ENCODE measurements at regions not wholly inside any gene's neighbourhood (a gene's known extent, or its start where the extent isn't known, plus 50 kb on each side); places are given as distances from the start of the nearest gene placed in this dataset.
"Not testable (repeated sequence)": the region's sequence is repeated elsewhere in the genome, so short reads cannot be mapped to it uniquely, and the experiment has no call there.

DNA sequence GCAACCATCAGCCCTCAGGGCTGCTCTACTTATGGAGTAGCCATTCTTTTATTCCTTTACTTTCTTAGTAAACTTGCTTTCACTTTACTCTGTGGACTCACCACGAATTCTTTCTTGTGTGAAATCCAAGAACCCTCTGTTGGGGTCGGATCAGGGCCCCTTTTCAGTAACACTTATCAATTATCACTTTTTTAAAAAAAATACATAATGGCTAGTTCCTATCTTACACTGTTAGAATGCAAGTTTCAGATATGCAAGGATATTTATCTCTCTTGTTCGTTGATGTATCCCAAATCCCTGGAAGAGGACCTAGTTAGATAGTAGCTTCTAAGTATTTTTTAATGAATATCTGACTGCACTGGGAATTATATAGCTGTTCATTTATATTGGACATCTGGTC, 56.0 kb upstream of the BDP1 start:
- CTCF ChIA-PET; H3K9me3 Mint-ChIP-seq (ENCODE audit: unreplicated experiment); DNase-seq (ENCODE audit: unreplicated experiment); H3K36me3 Mint-ChIP-seq (ENCODE audit: insufficient read depth, unreplicated experiment); POLR2A ChIA-PET; H3K4me3 Mint-ChIP-seq (ENCODE audit: unreplicated experiment); H3K27ac Mint-ChIP-seq (ENCODE audit: low read depth, unreplicated experiment); BruUV-seq (replicated peaks); intact Hi-C loops (cut with micrococcal nuclease); H3K4me1 Mint-ChIP-seq (ENCODE audit: insufficient read depth, unreplicated experiment): not testable (repeated sequence)
- H3K27me3 Mint-ChIP-seq (ENCODE audit: insufficient read depth, unreplicated experiment) = peaks cover 78% of the 10 kb centered on the region

DNA sequence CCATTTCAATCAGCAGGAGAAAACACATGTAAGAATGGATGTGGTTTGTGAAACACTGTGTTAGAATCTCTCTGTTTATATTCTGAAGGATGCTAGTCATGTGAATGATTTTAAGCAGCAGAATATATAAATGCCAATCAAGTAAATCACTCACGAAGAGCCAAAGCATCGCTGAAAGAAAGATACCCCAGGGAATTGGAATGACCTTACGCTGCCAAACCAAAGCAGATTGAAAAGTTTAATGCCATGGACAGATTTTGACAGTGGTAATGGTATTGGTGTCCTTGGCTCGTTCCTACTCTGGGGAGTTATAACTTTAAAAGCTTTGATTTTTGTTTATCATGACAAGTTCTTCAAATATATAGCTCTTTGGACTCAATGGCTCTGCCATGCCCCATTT, 54.8 kb upstream of the BDP1 start:
- DNase-seq (ENCODE audit: unreplicated experiment); H3K4me1 Mint-ChIP-seq (ENCODE audit: insufficient read depth, unreplicated experiment); H3K27ac Mint-ChIP-seq (ENCODE audit: low read depth, unreplicated experiment); CTCF ChIA-PET; BruUV-seq (replicated peaks); intact Hi-C loops (cut with micrococcal nuclease); H3K4me3 Mint-ChIP-seq (ENCODE audit: unreplicated experiment); H3K9me3 Mint-ChIP-seq (ENCODE audit: unreplicated experiment); H3K36me3 Mint-ChIP-seq (ENCODE audit: insufficient read depth, unreplicated experiment); POLR2A ChIA-PET: not testable (repeated sequence)
- H3K27me3 Mint-ChIP-seq (ENCODE audit: insufficient read depth, unreplicated experiment) = peaks cover 77% of the 10 kb centered on the region

- H3K27ac Mint-ChIP-seq (ENCODE audit: low read depth, unreplicated experiment); H3K4me1 Mint-ChIP-seq (ENCODE audit: insufficient read depth, unreplicated experiment); H3K4me3 Mint-ChIP-seq (ENCODE audit: unreplicated experiment); intact Hi-C loops (cut with micrococcal nuclease); H3K36me3 Mint-ChIP-seq (ENCODE audit: insufficient read depth, unreplicated experiment); H3K9me3 Mint-ChIP-seq (ENCODE audit: unreplicated experiment); DNase-seq (ENCODE audit: unreplicated experiment); CTCF ChIA-PET; POLR2A ChIA-PET; BruUV-seq (replicated peaks): not testable (repeated sequence)
- H3K27me3 Mint-ChIP-seq (ENCODE audit: insufficient read depth, unreplicated experiment) = peaks cover 77% of the 10 kb centered on the region
Observed at GRCh38 chr5:71401150-71401549, 54.3 kb upstream of the BDP1 start.

- H3K27ac Mint-ChIP-seq (ENCODE audit: low read depth, unreplicated experiment); DNase-seq (ENCODE audit: unreplicated experiment); H3K4me3 Mint-ChIP-seq (ENCODE audit: unreplicated experiment); H3K9me3 Mint-ChIP-seq (ENCODE audit: unreplicated experiment); BruUV-seq (replicated peaks); POLR2A ChIA-PET; intact Hi-C loops (cut with micrococcal nuclease); H3K36me3 Mint-ChIP-seq (ENCODE audit: insufficient read depth, unreplicated experiment); H3K4me1 Mint-ChIP-seq (ENCODE audit: insufficient read depth, unreplicated experiment); CTCF ChIA-PET: not testable (repeated sequence)
- H3K27me3 Mint-ChIP-seq (ENCODE audit: insufficient read depth, unreplicated experiment) = peaks cover 77% of the 10 kb centered on the region
Observed at GRCh38 chr5:71401564-71401963, 53.9 kb upstream of the BDP1 start.

GRCh38 chr5:71404441-71404840, 51.0 kb upstream of the BDP1 start:
- H3K4me3 Mint-ChIP-seq (ENCODE audit: unreplicated experiment); BruUV-seq (replicated peaks); POLR2A ChIA-PET; H3K9me3 Mint-ChIP-seq (ENCODE audit: unreplicated experiment); H3K27ac Mint-ChIP-seq (ENCODE audit: low read depth, unreplicated experiment); CTCF ChIA-PET; H3K36me3 Mint-ChIP-seq (ENCODE audit: insufficient read depth, unreplicated experiment); H3K4me1 Mint-ChIP-seq (ENCODE audit: insufficient read depth, unreplicated experiment); intact Hi-C loops (cut with micrococcal nuclease); DNase-seq (ENCODE audit: unreplicated experiment): not testable (repeated sequence)
- peaks cover 56% of the 10 kb centered on the region for H3K27me3 Mint-ChIP-seq (ENCODE audit: insufficient read depth, unreplicated experiment)

DNA sequence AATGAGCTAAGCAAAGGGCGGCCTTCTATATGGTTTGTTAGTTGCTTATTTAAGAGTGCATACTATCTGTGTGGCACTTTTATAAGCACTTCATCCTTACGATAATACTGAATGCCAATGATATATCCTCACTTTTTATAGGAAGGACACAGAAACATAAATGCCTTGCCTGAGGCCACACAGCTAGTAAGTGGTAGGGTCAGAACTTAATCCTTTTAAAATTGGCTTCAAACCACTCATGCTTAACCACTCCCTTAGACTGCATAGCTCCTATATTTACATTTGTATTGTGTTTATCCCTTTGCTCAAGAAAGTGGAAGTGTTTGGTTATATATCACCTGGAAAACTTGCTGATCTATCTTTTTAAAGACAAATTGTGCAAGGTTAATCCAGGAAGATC, 50.5 kb upstream of the BDP1 start:
- CTCF ChIA-PET; BruUV-seq (replicated peaks); H3K27ac Mint-ChIP-seq (ENCODE audit: low read depth, unreplicated experiment); DNase-seq (ENCODE audit: unreplicated experiment); POLR2A ChIA-PET; H3K4me3 Mint-ChIP-seq (ENCODE audit: unreplicated experiment); intact Hi-C loops (cut with micrococcal nuclease); H3K36me3 Mint-ChIP-seq (ENCODE audit: insufficient read depth, unreplicated experiment); H3K9me3 Mint-ChIP-seq (ENCODE audit: unreplicated experiment); H3K4me1 Mint-ChIP-seq (ENCODE audit: insufficient read depth, unreplicated experiment): not testable (repeated sequence)
- peaks cover 61% of the 10 kb centered on the region for H3K27me3 Mint-ChIP-seq (ENCODE audit: insufficient read depth, unreplicated experiment)

Data from MCF 10A (cell line).